ENCODE measurements at regions not wholly inside any gene's neighbourhood (a gene's known extent, or its start where the extent isn't known, plus 50 kb on each side); places are given as distances from the start of the nearest gene placed in this dataset.

- TF ChIP-seq, protein P1, sequence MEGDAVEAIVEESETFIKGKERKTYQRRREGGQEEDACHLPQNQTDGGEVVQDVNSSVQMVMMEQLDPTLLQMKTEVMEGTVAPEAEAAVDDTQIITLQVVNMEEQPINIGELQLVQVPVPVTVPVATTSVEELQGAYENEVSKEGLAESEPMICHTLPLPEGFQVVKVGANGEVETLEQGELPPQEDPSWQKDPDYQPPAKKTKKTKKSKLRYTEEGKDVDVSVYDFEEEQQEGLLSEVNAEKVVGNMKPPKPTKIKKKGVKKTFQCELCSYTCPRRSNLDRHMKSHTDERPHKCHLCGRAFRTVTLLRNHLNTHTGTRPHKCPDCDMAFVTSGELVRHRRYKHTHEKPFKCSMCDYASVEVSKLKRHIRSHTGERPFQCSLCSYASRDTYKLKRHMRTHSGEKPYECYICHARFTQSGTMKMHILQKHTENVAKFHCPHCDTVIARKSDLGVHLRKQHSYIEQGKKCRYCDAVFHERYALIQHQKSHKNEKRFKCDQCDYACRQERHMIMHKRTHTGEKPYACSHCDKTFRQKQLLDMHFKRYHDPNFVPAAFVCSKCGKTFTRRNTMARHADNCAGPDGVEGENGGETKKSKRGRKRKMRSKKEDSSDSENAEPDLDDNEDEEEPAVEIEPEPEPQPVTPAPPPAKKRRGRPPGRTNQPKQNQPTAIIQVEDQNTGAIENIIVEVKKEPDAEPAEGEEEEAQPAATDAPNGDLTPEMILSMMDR (optimal IDR thresholded peaks at IDR 0.05 in 1 of 3, IDR thresholded peaks at IDR 0.05 in 1 of 3, conservative IDR thresholded peaks at IDR 0.05 in 1 of 3; ENCODE audit: extremely low read depth in 1 of 3, insufficient read depth in 2 of 3, low read length in 3 of 3) = no peak
- TF ChIP-seq EZH2 (IDR thresholded peaks at IDR 0.05; ENCODE audit: low read length) = no peak
- H3K9me3 ChIP-seq (ENCODE audit: control insufficient read depth, low read depth, low read length) = no peaks in the 10 kb centered on the region
- no peak overlapping the region for H3K9ac ChIP-seq (ENCODE audit: control insufficient read depth, extremely low read depth, insufficient read depth, low read length)
- no peak overlapping the region for H2AFZ ChIP-seq (ENCODE audit: control insufficient read depth, low read length)
- H3K4me3 ChIP-seq (ENCODE audit: control insufficient read depth in 2 of 3, extremely low read depth in 1 of 3, insufficient read depth in 2 of 3, low read depth in 1 of 3, low read length in 3 of 3) = no peak overlapping the region
- no peaks in the 10 kb centered on the region for H4K20me1 ChIP-seq (ENCODE audit: control insufficient read depth, extremely low read depth, insufficient read depth, low read length)
- H3K36me3 ChIP-seq (ENCODE audit: control insufficient read depth in 2 of 2, extremely low read depth in 1 of 2, insufficient read depth in 2 of 2, low read length in 2 of 2) = no peaks in the 10 kb centered on the region
- no peaks in the 10 kb centered on the region for H3K27me3 ChIP-seq (ENCODE audit: control insufficient read depth, extremely low read depth, insufficient read depth, low read length)
- no peak overlapping the region for H3K4me2 ChIP-seq (ENCODE audit: control insufficient read depth, extremely low read depth, insufficient read depth, low read depth, low read length)
- H3K79me2 ChIP-seq (ENCODE audit: control insufficient read depth, insufficient read depth, low read length) = no peaks in the 10 kb centered on the region
- H3K4me1 ChIP-seq (ENCODE audit: control insufficient read depth, extremely low read depth, insufficient read depth, low read length) = peaks cover 11% of the 10 kb centered on the region
- DNase-seq (ENCODE audit: low read depth, low spot score) = no peak
- no peak for FAIRE-seq
- no peak overlapping the region for H3K27ac ChIP-seq (ENCODE audit: control insufficient read depth, insufficient read depth, low read length)
- H3K9me1 ChIP-seq (ENCODE audit: control insufficient read depth, extremely low read depth, insufficient read depth, low read length) = no peaks in the 10 kb centered on the region
- dilution Hi-C loops (cut with MboI; ENCODE audit: extremely low pct_ligation_motif_present, low sequenced_read_pairs) = no loop called here
These were observed 83.8 kb upstream of the FNDC3B start for GRCh38 chr3:171955598-171955997.

GRCh38 chr3:171956181-171956683 is 83.1 kb upstream of the FNDC3B start:
- H3K9ac ChIP-seq (ENCODE audit: control insufficient read depth, extremely low read depth, insufficient read depth, low read length) = no peak overlapping the region
- no peaks in the 10 kb centered on the region for H3K79me2 ChIP-seq (ENCODE audit: control insufficient read depth, insufficient read depth, low read length)
- no peaks in the 10 kb centered on the region for H3K27me3 ChIP-seq (ENCODE audit: control insufficient read depth, extremely low read depth, insufficient read depth, low read length)
- no peaks in the 10 kb centered on the region for H4K20me1 ChIP-seq (ENCODE audit: control insufficient read depth, extremely low read depth, insufficient read depth, low read length)
- no peaks in the 10 kb centered on the region for H3K36me3 ChIP-seq (ENCODE audit: control insufficient read depth in 2 of 2, extremely low read depth in 1 of 2, insufficient read depth in 2 of 2, low read length in 2 of 2)
- H3K9me3 ChIP-seq (ENCODE audit: control insufficient read depth, low read depth, low read length) = no peaks in the 10 kb centered on the region
- TF ChIP-seq EZH2 (IDR thresholded peaks at IDR 0.05; ENCODE audit: low read length) = no peak
- dilution Hi-C loops (cut with MboI; ENCODE audit: extremely low pct_ligation_motif_present, low sequenced_read_pairs) = no loop called here
- H3K4me3 ChIP-seq (ENCODE audit: control insufficient read depth in 2 of 3, extremely low read depth in 1 of 3, insufficient read depth in 2 of 3, low read depth in 1 of 3, low read length in 3 of 3) = no peak overlapping the region
- H2AFZ ChIP-seq (ENCODE audit: control insufficient read depth, low read length) = no peak overlapping the region
- no peak for DNase-seq (ENCODE audit: low read depth, low spot score)
- peaks cover 14% of the 10 kb centered on the region for H3K4me1 ChIP-seq (ENCODE audit: control insufficient read depth, extremely low read depth, insufficient read depth, low read length)
- H3K27ac ChIP-seq (ENCODE audit: control insufficient read depth, insufficient read depth, low read length) = no peak overlapping the region
- H3K4me2 ChIP-seq (ENCODE audit: control insufficient read depth, extremely low read depth, insufficient read depth, low read depth, low read length) = no peak overlapping the region
- FAIRE-seq = no peak
- H3K9me1 ChIP-seq (ENCODE audit: control insufficient read depth, extremely low read depth, insufficient read depth, low read length) = no peaks in the 10 kb centered on the region

GRCh38 chr3:171956705-171957104 is 82.7 kb upstream of the FNDC3B start:
- Histone ChIP-seq H3K4me3 (ENCODE audit: control insufficient read depth in 2 of 3, extremely low read depth in 1 of 3, insufficient read depth in 2 of 3, low read depth in 1 of 3, low read length in 3 of 3) (no peak overlapping the region), H2AFZ (ENCODE audit: control insufficient read depth, low read length) (no peak overlapping the region), H3K9ac (ENCODE audit: control insufficient read depth, extremely low read depth, insufficient read depth, low read length) (no peak overlapping the region), H3K4me2 (ENCODE audit: control insufficient read depth, extremely low read depth, insufficient read depth, low read depth, low read length) (no peak overlapping the region), H3K79me2 (ENCODE audit: control insufficient read depth, insufficient read depth, low read length) (no peaks in the 10 kb centered on the region), H3K36me3 (ENCODE audit: control insufficient read depth in 2 of 2, extremely low read depth in 1 of 2, insufficient read depth in 2 of 2, low read length in 2 of 2) (no peaks in the 10 kb centered on the region), H3K9me1 (ENCODE audit: control insufficient read depth, extremely low read depth, insufficient read depth, low read length) (no peaks in the 10 kb centered on the region), H3K4me1 (ENCODE audit: control insufficient read depth, extremely low read depth, insufficient read depth, low read length) (peaks cover 18% of the 10 kb centered on the region), H3K27me3 (ENCODE audit: control insufficient read depth, extremely low read depth, insufficient read depth, low read length) (no peaks in the 10 kb centered on the region), H3K9me3 (ENCODE audit: control insufficient read depth, low read depth, low read length) (no peaks in the 10 kb centered on the region), H4K20me1 (ENCODE audit: control insufficient read depth, extremely low read depth, insufficient read depth, low read length) (no peaks in the 10 kb centered on the region), H3K27ac (ENCODE audit: control insufficient read depth, insufficient read depth, low read length) (no peak overlapping the region)
- no peak for FAIRE-seq
- no peak for TF ChIP-seq EZH2 (IDR thresholded peaks at IDR 0.05; ENCODE audit: low read length)
- TF ChIP-seq, protein P1 (optimal IDR thresholded peaks at IDR 0.05 in 1 of 3, IDR thresholded peaks at IDR 0.05 in 1 of 3, conservative IDR thresholded peaks at IDR 0.05 in 1 of 3; ENCODE audit: extremely low read depth in 1 of 3, insufficient read depth in 2 of 3, low read length in 3 of 3) = no peak
- dilution Hi-C loops (cut with MboI; ENCODE audit: extremely low pct_ligation_motif_present, low sequenced_read_pairs) = no loop called here
- no peak for DNase-seq (ENCODE audit: low read depth, low spot score)

All from keratinocyte (primary cell).